ENCODE measurements at regions not wholly inside any gene's neighbourhood (a gene's known extent, or its start where the extent isn't known, plus 50 kb on each side); places are given as distances from the start of the nearest gene placed in this dataset.
"Not testable (repeated sequence)": the region's sequence is repeated elsewhere in the genome, so short reads cannot be mapped to it uniquely, and the experiment has no call there.

DNA sequence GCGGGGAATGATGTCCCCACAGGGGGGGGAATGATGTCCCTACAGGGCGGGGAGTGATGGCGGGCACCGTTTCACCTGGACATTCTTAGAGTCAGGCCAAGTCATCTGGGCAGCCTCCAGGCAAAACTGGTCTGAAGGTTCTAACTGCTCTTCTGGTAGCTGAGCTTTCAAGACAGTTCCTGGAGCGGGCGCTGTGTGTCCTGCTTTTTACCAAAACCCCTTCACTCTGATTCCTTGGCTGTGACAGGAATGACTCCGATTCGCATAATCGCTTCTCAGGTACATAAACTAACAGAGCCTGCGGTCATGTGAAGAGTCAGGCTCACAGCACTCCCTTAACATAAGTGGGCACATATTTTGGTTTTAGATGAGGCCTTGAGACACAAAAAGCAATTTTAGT lies 836.0 kb downstream of the TRIML1 start:
- DNase-seq, result no peak

DNA sequence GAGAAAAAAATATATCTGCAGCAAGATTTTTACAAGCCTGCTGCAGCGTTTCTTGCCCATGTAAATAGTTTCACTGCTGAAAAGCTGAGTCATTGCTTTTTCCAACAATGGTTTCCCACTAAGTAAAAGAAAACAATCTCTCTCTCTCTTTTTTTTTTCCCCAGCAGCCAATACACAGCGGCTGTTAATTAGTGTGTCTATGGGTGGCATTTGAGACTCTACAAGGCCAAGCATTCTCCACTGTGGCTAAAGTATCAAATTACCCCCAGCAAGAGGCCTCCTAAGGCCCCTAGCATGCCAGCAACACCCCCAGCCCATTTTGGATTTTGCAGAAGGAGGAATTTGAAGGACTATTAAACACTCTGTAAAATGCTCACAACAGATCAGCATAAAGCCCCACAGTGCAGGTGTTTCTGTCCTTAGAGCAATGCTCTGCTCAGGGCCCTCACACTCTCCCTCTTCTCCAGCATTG lies 837.4 kb downstream of the TRIML1 start:
- no peak for DNase-seq

DNA sequence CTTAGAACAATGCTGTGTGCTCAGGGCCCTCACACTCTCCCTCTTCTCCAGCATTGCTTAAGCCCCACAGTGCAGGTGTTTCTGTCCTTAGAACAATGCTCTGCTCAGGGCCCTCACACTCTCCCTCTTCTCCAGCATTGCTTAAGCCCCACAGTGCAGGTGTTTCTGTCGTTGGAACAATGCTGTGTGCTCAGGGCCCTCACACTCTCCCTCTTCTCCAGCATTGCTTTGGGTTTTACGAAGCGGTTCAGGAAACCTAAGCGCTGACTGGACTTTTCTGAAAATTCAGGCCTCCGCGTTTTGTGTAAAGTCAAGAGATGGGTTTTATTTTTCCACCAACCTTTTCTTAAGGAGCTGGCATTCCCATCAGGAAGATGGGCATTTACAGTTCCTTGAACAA lies 838.0 kb downstream of the TRIML1 start:
- not testable (repeated sequence) for DNase-seq

GRCh38 chr4:188984518-188984917 lies 845.3 kb downstream of the TRIML1 start:
- no peak for DNase-seq

DNA sequence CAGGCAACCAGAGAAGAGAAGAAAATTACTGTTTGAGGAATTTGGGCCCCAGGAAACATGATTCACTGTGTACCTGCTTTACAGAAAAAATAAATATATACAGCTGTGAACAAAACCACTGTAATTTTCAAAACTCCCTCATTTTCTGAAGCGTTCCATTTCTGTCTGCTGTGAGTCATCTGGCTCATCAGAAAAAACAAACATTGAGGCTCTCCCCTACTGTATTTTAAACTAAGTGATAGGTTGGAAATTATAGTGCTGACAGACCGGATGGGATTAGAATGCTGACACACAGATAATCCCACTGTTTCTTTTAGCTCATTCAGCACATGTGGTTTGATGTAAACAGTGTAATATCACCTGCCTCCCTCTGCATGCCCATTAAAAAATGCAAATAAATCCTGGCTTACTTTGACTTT lies 847.0 kb downstream of the TRIML1 start:
- no peak for DNase-seq

DNA sequence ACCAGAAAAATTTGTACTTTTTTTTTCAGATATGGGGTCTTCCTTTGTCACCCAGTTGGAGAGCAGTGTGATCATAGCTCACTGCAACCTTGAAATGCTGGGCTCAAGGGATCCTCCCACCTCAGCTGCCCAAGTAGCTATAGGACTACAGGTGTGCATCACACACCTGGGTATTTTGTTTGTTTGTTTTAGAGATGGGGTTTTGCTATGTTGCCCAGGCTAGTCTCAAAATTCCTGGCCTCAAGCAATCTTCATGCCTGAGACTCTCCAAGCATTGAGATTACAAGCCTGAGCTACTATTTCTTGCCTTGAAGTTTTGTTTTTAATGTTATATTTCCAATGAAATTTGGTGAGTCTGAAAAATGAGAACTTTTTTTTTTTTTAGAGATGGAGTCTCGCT lies 847.8 kb downstream of the TRIML1 start:
- DNase-seq, result no peak

DNA sequence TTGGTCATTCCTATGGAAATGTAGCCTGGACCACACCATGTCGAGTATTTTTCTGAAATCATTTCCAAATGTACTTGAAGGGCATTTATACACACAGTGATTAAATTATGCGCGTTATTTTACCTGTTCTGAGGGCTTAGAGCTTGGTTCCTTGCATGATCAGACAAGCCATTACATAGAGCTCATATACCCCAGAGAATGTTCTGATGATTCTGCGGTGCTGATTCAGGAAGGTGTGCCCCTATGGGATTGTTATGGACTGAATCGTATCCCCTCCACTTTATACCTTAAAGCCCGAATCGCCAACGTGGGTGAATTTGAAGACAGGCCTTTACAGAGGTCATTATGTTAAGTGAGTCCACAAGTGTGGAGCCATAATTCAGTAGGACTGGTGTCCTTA lies 848.9 kb downstream of the TRIML1 start:
- no peak for DNase-seq

GRCh38 chr4:188989371-188989770 lies 850.1 kb downstream of the TRIML1 start:
- DNase-seq, result no peak

- no peak for DNase-seq
Observed at GRCh38 chr4:188992706-188993105, 853.5 kb downstream of the TRIML1 start.

- DNase-seq, result no peak
Observed at GRCh38 chr4:188993871-188994270, 854.6 kb downstream of the TRIML1 start.

GRCh38 chr4:189001283-189001970 lies 862.2 kb downstream of the TRIML1 start:
- no peak for DNase-seq

- DNase-seq, result no peak
Observed at GRCh38 chr4:189001971-189002450, 862.8 kb downstream of the TRIML1 start.

- no peak for DNase-seq
Observed at GRCh38 chr4:189002475-189002874, 863.2 kb downstream of the TRIML1 start.

DNA sequence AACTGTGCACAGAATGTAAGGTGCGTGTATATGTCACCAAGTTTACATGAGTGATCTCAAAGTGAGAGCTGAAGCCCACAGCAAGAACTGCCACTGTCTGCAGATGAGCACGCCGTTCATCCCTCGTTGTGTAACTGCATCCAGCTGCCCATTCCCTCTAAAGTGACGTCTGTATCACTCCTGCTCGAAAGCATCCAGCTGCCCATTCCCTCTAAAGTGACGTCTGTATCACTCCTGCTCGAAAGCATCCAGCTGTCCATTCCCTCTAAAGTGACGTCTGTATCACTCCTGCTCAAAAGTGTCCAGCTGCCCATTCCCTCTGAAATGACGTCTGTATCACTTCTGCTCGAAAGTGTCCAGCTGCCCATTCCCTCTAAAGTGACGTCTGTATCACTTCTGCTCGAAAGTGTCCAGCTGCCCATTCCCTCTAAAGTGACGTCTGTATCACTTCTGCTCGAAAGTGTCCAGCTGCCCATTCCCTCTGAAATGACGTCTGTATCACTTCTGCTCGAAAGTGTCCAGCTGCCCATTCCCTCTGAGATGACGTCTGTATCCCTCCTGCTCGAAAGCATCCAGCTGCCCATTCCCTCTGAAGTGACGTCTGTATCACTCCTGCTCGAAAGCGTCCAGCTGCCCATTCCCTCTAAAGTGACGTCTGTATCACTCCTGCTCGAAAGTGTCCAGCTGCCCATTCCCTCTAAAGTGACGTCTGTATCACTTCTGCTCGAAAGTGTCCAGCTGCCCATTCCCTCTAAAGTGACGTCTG lies 871.4 kb downstream of the TRIML1 start:
- DNase-seq, result not testable (repeated sequence)

- DNase-seq, result no peak
Observed at GRCh38 chr4:189021831-189022230, 882.6 kb downstream of the TRIML1 start.

DNA sequence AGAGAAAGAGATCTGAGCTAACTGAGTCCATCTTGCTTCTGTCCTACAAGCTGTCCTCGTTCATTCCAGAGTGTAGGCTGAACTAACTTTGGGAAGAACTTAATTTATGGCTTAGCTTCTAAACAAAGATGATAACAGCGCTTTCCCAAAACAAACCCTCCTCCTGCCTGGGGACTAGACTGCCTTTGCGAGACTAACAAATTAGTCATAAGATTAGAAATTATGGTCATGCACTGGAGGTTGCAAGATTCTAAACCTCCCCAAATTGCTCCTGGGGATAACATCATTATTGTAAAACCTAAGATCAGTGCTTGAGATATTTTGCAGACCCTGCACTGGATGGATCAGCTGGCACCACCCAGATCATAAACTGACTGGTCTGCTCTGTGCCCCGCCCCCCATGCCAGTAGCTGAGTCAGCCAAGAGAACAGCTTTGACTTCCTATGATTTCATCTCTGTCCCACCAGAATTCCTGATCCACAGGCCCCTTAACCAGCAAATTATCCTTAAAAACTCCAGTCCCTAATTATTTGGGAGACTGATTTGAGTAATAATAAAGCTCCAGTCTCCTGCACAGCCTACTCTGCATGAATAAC lies 883.3 kb downstream of the TRIML1 start:
- no peak for DNase-seq

- DNase-seq, result no peak
Observed at GRCh38 chr4:189029976-189030504, 890.8 kb downstream of the TRIML1 start.

DNA sequence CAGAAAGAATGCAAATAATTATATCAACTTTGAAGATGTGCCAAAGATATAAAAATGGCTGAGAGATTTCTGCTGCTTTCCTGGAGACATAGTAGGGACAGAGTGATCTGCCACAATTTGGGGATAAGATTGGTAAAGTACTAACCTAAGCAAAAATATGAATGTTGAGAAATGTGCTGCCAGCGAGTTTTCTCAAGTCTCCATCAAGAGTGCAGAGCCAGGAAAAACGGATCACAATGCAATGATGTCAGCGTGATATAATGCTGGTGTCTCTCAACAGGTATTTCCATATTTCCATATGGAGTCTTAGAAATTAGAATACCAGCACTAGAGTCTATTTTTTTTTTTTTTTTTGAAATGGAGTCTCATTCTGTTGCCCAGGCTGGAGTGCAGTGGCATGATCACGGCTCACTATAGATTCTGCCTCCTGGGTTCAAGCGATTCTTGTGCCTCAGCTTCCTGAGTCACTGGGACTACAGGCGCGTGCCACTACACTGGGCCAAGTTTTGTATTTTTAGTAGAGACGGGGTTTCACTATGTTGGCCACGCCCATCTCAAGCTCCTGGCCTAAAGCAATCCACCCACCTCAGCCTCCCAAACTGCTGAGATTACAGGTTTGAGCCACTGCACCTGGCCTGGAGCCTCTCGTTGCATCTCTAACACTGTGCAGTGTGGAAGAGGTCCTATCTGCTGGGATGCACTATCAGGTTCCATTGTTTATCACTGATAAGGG lies 893.5 kb downstream of the TRIML1 start:
- no peak for DNase-seq

GRCh38 chr4:189033801-189034347 lies 894.6 kb downstream of the TRIML1 start:
- DNase-seq, result no peak

GRCh38 chr4:189035091-189035490 lies 895.9 kb downstream of the TRIML1 start:
- DNase-seq, result no peak

DNA sequence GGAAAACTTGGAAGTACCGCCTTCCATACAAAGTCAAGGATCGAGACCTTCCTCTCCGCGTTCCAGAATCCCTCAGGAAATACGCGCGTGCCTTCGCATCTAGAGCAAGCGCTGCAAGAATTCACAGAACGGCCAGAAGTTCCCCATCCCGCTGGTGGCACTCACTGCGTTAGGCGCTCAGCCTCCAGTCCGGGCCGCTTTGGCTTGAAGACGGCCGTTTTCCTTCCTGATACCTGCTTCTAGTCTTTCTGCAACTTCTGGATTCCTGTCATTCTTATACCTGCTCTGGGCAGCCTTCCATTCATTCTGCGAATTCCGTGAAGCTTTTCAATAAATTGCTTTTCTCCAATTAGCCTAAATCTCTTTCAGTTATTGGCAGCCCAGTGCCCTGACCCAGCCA lies 896.4 kb downstream of the TRIML1 start:
- DNase-seq, result no peak

DNA sequence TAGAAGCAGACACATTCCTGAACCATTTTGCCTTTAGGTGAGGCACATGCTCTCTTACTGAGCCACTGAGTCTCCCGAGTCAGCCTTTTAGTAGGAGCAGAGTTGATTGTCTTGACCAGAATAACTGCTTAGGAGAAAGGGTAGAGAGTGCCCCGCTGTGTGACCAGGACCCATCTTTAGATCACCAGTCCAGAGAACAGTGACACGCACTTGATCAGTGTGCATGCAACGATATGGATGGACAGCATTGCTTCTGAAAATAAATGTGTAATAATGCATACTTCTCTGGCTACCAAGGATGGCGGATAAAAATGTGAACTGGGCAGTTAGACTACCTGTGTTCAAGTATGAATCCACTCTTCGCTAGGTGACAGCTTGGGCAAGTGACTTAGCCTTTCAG lies 897.7 kb downstream of the TRIML1 start:
- no peak for DNase-seq

- no peak for DNase-seq
Observed at GRCh38 chr4:189046642-189047041, 894.0 kb upstream of the FRG1 start.
